Mesenchymal stem cell (in vitro differentiated cells and primary cell): ENCODE measurements at regions not wholly inside any gene's neighbourhood (a gene's known extent, or its start where the extent isn't known, plus 50 kb on each side); places are given as distances from the start of the nearest gene placed in this dataset.
A peak's percentile ranks its signal among the peaks of the same experiment; 100 is the strongest.

ENCODE experiments used
- DNase-seq: peaks from one replicate; pipeline ENCODE4 v3.0.0-alpha.2; 2013
- H2AFZ ChIP-seq: one replicate; pipeline ENCODE4 v1.6.1; 2013; ENCODE audit warnings: low read depth, mild to moderate bottlenecking, control low read depth, inconsistent platforms, low read length, moderate library complexity
- H2AK5ac ChIP-seq: 2 replicates; pipeline ENCODE4 v1.6.1; 2013; ENCODE audit warnings: low read length, moderate library complexity, mild to moderate bottlenecking, inconsistent platforms; ENCODE audit not compliant: severe bottlenecking
- H2BK120ac ChIP-seq: one replicate; pipeline ENCODE4 v1.6.1; 2013; ENCODE audit warnings: low read depth, mild to moderate bottlenecking, inconsistent platforms, low read length, moderate library complexity
- H2BK12ac ChIP-seq, 2 experiments: one replicate each; pipeline ENCODE4 v1.6.1; 2013; ENCODE audit warnings: inconsistent platforms in 2 of 2, low read length in 2 of 2, mild to moderate bottlenecking in 2 of 2, moderate library complexity in 2 of 2, control low read depth in 1 of 2
- H2BK15ac ChIP-seq: one replicate; pipeline ENCODE4 v1.6.1; 2013; ENCODE audit warnings: mild to moderate bottlenecking, low read depth, inconsistent platforms; ENCODE audit not compliant: poor library complexity, severe bottlenecking
- H2BK5ac ChIP-seq: 2 replicates; pipeline ENCODE4 v1.6.1; 2013; ENCODE audit warnings: low read depth, mild to moderate bottlenecking, low read length, control low read depth, inconsistent platforms; ENCODE audit not compliant: poor library complexity, severe bottlenecking
- H3K14ac ChIP-seq, 2 experiments: one replicate each; pipeline ENCODE4 v1.6.1; 2013; ENCODE audit warnings: inconsistent platforms in 2 of 2, low read length in 2 of 2, control low read depth in 1 of 2, mild to moderate bottlenecking in 1 of 2, moderate library complexity in 1 of 2
- H3K18ac ChIP-seq, 2 experiments: one replicate each; pipeline ENCODE4 v1.6.1; 2013; ENCODE audit warnings: inconsistent platforms in 2 of 2, low read length in 2 of 2, control low read depth in 1 of 2, low read depth in 1 of 2, mild to moderate bottlenecking in 1 of 2
- H3K23ac ChIP-seq, 2 experiments: one replicate each; pipeline ENCODE4 v1.6.1; 2013; ENCODE audit warnings: inconsistent platforms in 2 of 2, low read length in 2 of 2, mild to moderate bottlenecking in 2 of 2, moderate library complexity in 2 of 2, control low read depth in 1 of 2
- H3K27ac ChIP-seq: 2 replicates; pipeline ENCODE4 v1.5.1; 2013; ENCODE audit warnings: mild to moderate bottlenecking, moderate library complexity, low read length, control low read depth, inconsistent platforms; ENCODE audit not compliant: poor library complexity, severe bottlenecking
- H3K27me3 ChIP-seq, 2 experiments: 2 replicates each; pipeline versions ENCODE4 v1.6.1 to v1.7.0; 2013; ENCODE audit warnings: low read length in 2 of 2, mild to moderate bottlenecking in 2 of 2, moderate library complexity in 2 of 2, control low read depth in 1 of 2, inconsistent platforms in 1 of 2; ENCODE audit not compliant: control insufficient read depth in 1 of 2, insufficient read depth in 1 of 2
- H3K36me3 ChIP-seq, 2 experiments: 2 replicates each; pipeline versions ENCODE4 v1.6.1 to v1.7.0; 2013; ENCODE audit warnings: low read length in 2 of 2, control low read depth in 1 of 2, inconsistent platforms in 1 of 2, low read depth in 1 of 2, mild to moderate bottlenecking in 1 of 2; ENCODE audit not compliant: insufficient read depth in 2 of 2, control insufficient read depth in 1 of 2
- H3K4ac ChIP-seq, 2 experiments: one replicate each; pipeline ENCODE4 v1.6.1; 2013; ENCODE audit warnings: inconsistent platforms in 2 of 2, low read length in 2 of 2, mild to moderate bottlenecking in 2 of 2, moderate library complexity in 2 of 2, control low read depth in 1 of 2, low read depth in 1 of 2
- H3K4me1 ChIP-seq: 2 replicates; pipeline ENCODE4 v1.6.1; 2013; ENCODE audit warnings: low read depth, low read length, control low read depth; ENCODE audit not compliant: control insufficient read depth, insufficient read depth
- H3K4me2 ChIP-seq: 2 replicates; pipeline ENCODE4 v1.6.1; 2013; ENCODE audit warnings: low read length, mild to moderate bottlenecking, inconsistent platforms; ENCODE audit not compliant: poor library complexity, severe bottlenecking
- H3K4me3 ChIP-seq, 2 experiments: 2 replicates each; pipeline versions ENCODE4 v1.5.1 to v1.7.0; 2013; ENCODE audit warnings: low read length in 2 of 2, mild to moderate bottlenecking in 2 of 2, control low read depth in 1 of 2, low read depth in 1 of 2; ENCODE audit not compliant: insufficient read depth in 1 of 2
- H3K79me1 ChIP-seq: replicated peaks from 2 replicates; pipeline ENCODE4 v1.6.1; 2013; ENCODE audit warnings: mild to moderate bottlenecking, control low read depth, low read length, inconsistent platforms; ENCODE audit not compliant: poor library complexity, severe bottlenecking
- H3K9ac ChIP-seq: 2 replicates; pipeline ENCODE4 v1.7.0; 2013; ENCODE audit warnings: mild to moderate bottlenecking, low read length, moderate library complexity
- H3K9me3 ChIP-seq: 2 replicates; pipeline ENCODE4 v1.7.0; 2013; ENCODE audit warnings: mild to moderate bottlenecking, low read length; ENCODE audit not compliant: control insufficient read depth
- H4K8ac ChIP-seq: one replicate; pipeline ENCODE4 v1.6.1; 2013; ENCODE audit warnings: inconsistent platforms, mild to moderate bottlenecking, low read length, moderate library complexity
- H4K91ac ChIP-seq: one replicate; pipeline ENCODE4 v1.6.1; 2013; ENCODE audit warnings: mild to moderate bottlenecking, low read length, inconsistent platforms
- WGBS: methylation state at CpG from one replicate; pipeline ENCODE4 v1.1.7; 2013; ENCODE audit warnings: mixed read lengths; 5-methylcytosine and 5-hydroxymethylcytosine counted together

DNA sequence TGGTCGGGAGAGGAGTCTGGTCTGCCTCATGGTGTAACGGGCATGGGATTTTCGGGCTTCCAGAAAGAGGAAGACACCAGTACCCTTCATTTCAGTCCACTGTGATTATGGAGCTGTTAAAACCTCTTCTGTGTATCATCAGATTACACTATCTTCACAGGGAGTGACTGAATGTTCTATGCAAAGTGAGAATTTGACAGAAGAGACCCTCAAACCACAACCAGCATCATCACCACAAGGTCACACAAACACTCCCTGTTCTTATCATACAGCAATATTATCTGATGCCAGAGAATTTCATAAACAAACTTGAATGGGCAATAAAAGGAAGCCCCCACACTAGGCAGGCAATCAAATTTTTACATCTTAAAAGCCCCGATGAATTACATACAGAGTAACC is 164.2 kb downstream of the PDGFRA start:
- Histone ChIP-seq H3K9ac (no peak overlapping the region), H3K4ac (no peak overlapping the region)
- WGBS = 94% methylated on average over 4 of the region's 4 CpGs

GRCh38 chr4:54395013-54395527 is 166.0 kb downstream of the PDGFRA start:
- Histone ChIP-seq H3K9me3 (no peaks in the 10 kb centered on the region), H2BK12ac (no peak overlapping the region), H2BK120ac (no peak overlapping the region), H2BK15ac (no peak overlapping the region), H2AFZ (no peak overlapping the region), H3K27me3 (no peaks in the 10 kb centered on the region), H2BK5ac (no peak overlapping the region), H3K4me1 (peaks cover 2% of the 10 kb centered on the region), H3K4me2 (no peak overlapping the region), H3K18ac (no peak overlapping the region), H3K14ac (no peak overlapping the region), H3K4ac (no peak overlapping the region), H3K27ac (no peak overlapping the region), H3K36me3 (no peaks in the 10 kb centered on the region), H3K9ac (no peak overlapping the region), H3K4me3 (no peak overlapping the region), H4K91ac (no peak overlapping the region), H3K79me1 (no peaks in the 10 kb centered on the region), H3K23ac (no peak overlapping the region), H2AK5ac (no peak overlapping the region), H4K8ac (no peak overlapping the region)
- DNase-seq = no peak
- WGBS = 75% methylated on average over 2 of the region's 3 CpGs

More for the DNA sequence above, 164.2 kb downstream of the PDGFRA start:
- H2BK15ac ChIP-seq = no peak overlapping the region
- no peak overlapping the region for H2AFZ ChIP-seq
- H3K27ac ChIP-seq = no peak overlapping the region
- no peak overlapping the region for H2BK12ac ChIP-seq
- peak overlapping the region in 1 of 2 experiments; percentile 77 for H3K14ac ChIP-seq
- no peaks in the 10 kb centered on the region for H3K79me1 ChIP-seq
- no peak overlapping the region for H2BK5ac ChIP-seq
- no peaks in the 10 kb centered on the region for H3K9me3 ChIP-seq
- no peak overlapping the region for H4K91ac ChIP-seq
- no peak overlapping the region for H3K4me2 ChIP-seq
- no peak for DNase-seq
- H4K8ac ChIP-seq = no peak overlapping the region
- H3K4me1 ChIP-seq = peaks cover 2% of the 10 kb centered on the region
- no peaks in the 10 kb centered on the region for H3K27me3 ChIP-seq
- H3K18ac ChIP-seq = no peak overlapping the region
- no peaks in the 10 kb centered on the region for H3K36me3 ChIP-seq
- no peak overlapping the region for H2BK120ac ChIP-seq
- H3K4me3 ChIP-seq = no peak overlapping the region
- no peak overlapping the region for H2AK5ac ChIP-seq
- H3K23ac ChIP-seq = no peak overlapping the region

- Histone ChIP-seq H3K18ac (peak overlapping the region in 1 of 2 experiments; percentile 34), H3K23ac (no peak overlapping the region), H2AK5ac (no peak overlapping the region), H2AFZ (no peak overlapping the region), H3K27me3 (no peaks in the 10 kb centered on the region), H3K27ac (no peak overlapping the region), H4K91ac (no peak overlapping the region), H3K9ac (peak overlapping the region; percentile 75), H4K8ac (no peak overlapping the region), H3K14ac (no peak overlapping the region), H3K4ac (no peak overlapping the region), H2BK12ac (peak overlapping the region in 1 of 2 experiments; percentile 87), H3K79me1 (no peaks in the 10 kb centered on the region), H3K36me3 (no peaks in the 10 kb centered on the region), H3K9me3 (no peaks in the 10 kb centered on the region), H3K4me2 (no peak overlapping the region), H3K4me1 (peaks cover 4% of the 10 kb centered on the region), H2BK120ac (no peak overlapping the region), H2BK5ac (no peak overlapping the region), H2BK15ac (no peak overlapping the region), H3K4me3 (no peak overlapping the region)
- WGBS = 100% methylated on average over 1 of the region's 1 CpG
- DNase-seq = peak; percentile 18
These were observed 171.1 kb downstream of the PDGFRA start for GRCh38 chr4:54400188-54400587.

- H2AFZ ChIP-seq = no peak overlapping the region
- H3K9me3 ChIP-seq = no peaks in the 10 kb centered on the region
- H3K23ac ChIP-seq = no peak overlapping the region
- H3K79me1 ChIP-seq = no peaks in the 10 kb centered on the region
- no peak overlapping the region for H3K4ac ChIP-seq
- H3K14ac ChIP-seq = no peak overlapping the region
- no peak overlapping the region for H3K27ac ChIP-seq
- no peak overlapping the region for H3K18ac ChIP-seq
- no peak overlapping the region for H4K91ac ChIP-seq
- no peak overlapping the region for H4K8ac ChIP-seq
- H2BK5ac ChIP-seq = no peak overlapping the region
- H3K27me3 ChIP-seq = no peaks in the 10 kb centered on the region
- H2BK120ac ChIP-seq = no peak overlapping the region
- no peak overlapping the region for H3K4me2 ChIP-seq
- peak overlapping the region; percentile 75 for H3K9ac ChIP-seq
- H2AK5ac ChIP-seq = no peak overlapping the region
- H3K4me1 ChIP-seq = peaks cover 4% of the 10 kb centered on the region
- H3K36me3 ChIP-seq = no peaks in the 10 kb centered on the region
- 12% methylated on average over 2 of the region's 3 CpGs for WGBS
- no peak overlapping the region for H2BK15ac ChIP-seq
- H3K4me3 ChIP-seq = no peak overlapping the region
- peak; percentile 91 for DNase-seq
- no peak overlapping the region for H2BK12ac ChIP-seq
These were observed 171.7 kb downstream of the PDGFRA start for GRCh38 chr4:54400802-54401201.
